ENCODE measurements at regions not wholly inside any gene's neighbourhood (a gene's known extent, or its start where the extent isn't known, plus 50 kb on each side); places are given as distances from the start of the nearest gene placed in this dataset.

- Histone ChIP-seq H3K27me3 (no peaks in the 10 kb centered on the region), H3K36me3 (no peaks in the 10 kb centered on the region), H3K27ac (no peak overlapping the region), H3K4me3 (no peak overlapping the region), H3K4me1 (ENCODE audit: low read depth) (peaks cover 30% of the 10 kb centered on the region), H3K9me3 (ENCODE audit: low read depth) (no peaks in the 10 kb centered on the region)
- TF ChIP-seq CTCF (IDR thresholded peaks at IDR 0.05; ENCODE audit: low read depth, low read length): no peak
- no peak for DNase-seq (ENCODE audit: low read depth in 1 of 2, low spot score in 1 of 2)
Measured at GRCh38 chr12:42924482-42924881, 334.9 kb upstream of the PRICKLE1 start.

- no peak for DNase-seq (ENCODE audit: low read depth in 1 of 2, low spot score in 1 of 2)
- no peak overlapping the region for H3K4me3 ChIP-seq
- no peak for TF ChIP-seq CTCF (IDR thresholded peaks at IDR 0.05; ENCODE audit: low read depth, low read length)
- no peaks in the 10 kb centered on the region for H3K36me3 ChIP-seq
- H3K27me3 ChIP-seq: no peaks in the 10 kb centered on the region
- peak overlapping the region; percentile 72 for H3K27ac ChIP-seq
- H3K4me1 ChIP-seq (ENCODE audit: low read depth): peaks cover 35% of the 10 kb centered on the region
- H3K9me3 ChIP-seq (ENCODE audit: low read depth): no peaks in the 10 kb centered on the region
Measured at GRCh38 chr12:42923583-42923982, 334.0 kb upstream of the PRICKLE1 start.

DNA sequence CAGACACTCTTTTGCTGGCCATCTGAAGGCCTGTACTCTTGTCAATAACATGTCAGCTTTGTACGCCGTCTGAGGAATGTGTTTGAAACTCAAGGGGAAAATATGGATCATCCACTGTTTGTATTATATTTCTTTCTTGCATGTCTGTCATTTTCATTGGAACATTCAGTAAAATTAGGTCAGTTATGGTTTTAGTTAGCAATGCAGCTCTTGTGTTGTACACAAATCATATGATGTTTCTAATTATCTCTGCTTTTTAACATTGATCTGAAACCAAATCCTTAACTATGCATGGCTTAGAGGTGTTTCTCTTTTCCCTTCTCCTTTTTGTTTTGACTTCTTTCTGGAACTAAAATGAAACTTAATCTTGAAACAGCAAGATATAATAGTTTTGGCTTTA lies 333.6 kb upstream of the PRICKLE1 start:
- H3K4me3 ChIP-seq: no peak overlapping the region
- no peak for DNase-seq (ENCODE audit: low read depth in 1 of 2, low spot score in 1 of 2)
- H3K9me3 ChIP-seq (ENCODE audit: low read depth): no peaks in the 10 kb centered on the region
- H3K27ac ChIP-seq: peak overlapping the region; percentile 72
- TF ChIP-seq CTCF (IDR thresholded peaks at IDR 0.05; ENCODE audit: low read depth, low read length): no peak
- H3K27me3 ChIP-seq: no peaks in the 10 kb centered on the region
- H3K4me1 ChIP-seq (ENCODE audit: low read depth): peaks cover 39% of the 10 kb centered on the region
- no peaks in the 10 kb centered on the region for H3K36me3 ChIP-seq

GRCh38 chr12:42922505-42922850 lies 332.9 kb upstream of the PRICKLE1 start:
- DNase-seq (ENCODE audit: low read depth in 1 of 2, low spot score in 1 of 2): no peak
- Histone ChIP-seq H3K36me3 (no peaks in the 10 kb centered on the region), H3K27ac (peak overlapping the region; percentile 72)

DNA sequence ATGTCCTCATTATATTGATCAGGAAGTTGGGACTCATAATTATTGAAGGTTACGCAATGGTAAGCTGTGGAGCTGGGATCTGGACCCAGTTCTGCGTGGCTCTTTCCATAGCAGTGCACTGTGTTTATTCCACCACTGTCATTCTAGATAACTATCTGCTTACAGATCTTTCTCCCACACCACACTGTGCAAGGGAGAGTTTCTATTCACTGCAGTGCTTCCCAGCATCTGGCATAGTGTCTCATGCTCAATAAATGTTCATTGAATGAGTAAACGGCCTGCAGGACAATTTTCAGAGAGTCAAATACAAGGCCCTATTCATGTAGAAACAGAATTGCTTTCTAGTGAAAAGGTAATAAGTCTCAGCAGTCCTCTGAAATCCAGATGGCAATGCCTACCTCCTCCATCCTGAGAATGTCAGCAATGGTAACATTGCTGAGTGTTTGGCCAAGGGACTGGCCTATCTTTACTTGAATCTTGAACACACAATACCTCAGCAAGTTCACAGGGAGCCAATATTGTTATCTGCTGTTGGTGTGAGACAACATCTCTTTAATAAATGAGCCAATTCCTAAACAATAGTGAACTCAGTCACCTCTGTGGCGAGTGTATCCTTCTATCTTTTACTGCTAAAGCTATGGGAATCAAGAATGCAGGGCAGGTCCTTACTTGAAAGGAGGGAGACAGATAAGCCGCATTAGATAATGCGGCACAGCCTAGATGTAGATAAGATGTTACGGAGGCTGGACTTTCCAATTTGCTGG lies 332.4 kb upstream of the PRICKLE1 start:
- Histone ChIP-seq H3K4me3 (no peak overlapping the region), H3K36me3 (no peaks in the 10 kb centered on the region), H3K4me1 (ENCODE audit: low read depth) (peaks cover 44% of the 10 kb centered on the region), H3K27ac (peak overlapping the region; percentile 72), H3K9me3 (ENCODE audit: low read depth) (no peaks in the 10 kb centered on the region), H3K27me3 (no peaks in the 10 kb centered on the region)
- DNase-seq (ENCODE audit: low read depth in 1 of 2, low spot score in 1 of 2): no peak
- TF ChIP-seq CTCF (IDR thresholded peaks at IDR 0.05; ENCODE audit: low read depth, low read length): no peak

More at GRCh38 chr12:42922505-42922850, 332.9 kb upstream of the PRICKLE1 start:
- Histone ChIP-seq H3K4me3 (no peak overlapping the region), H3K4me1 (ENCODE audit: low read depth) (peaks cover 44% of the 10 kb centered on the region), H3K9me3 (ENCODE audit: low read depth) (no peaks in the 10 kb centered on the region), H3K27me3 (no peaks in the 10 kb centered on the region)
- no peak for TF ChIP-seq CTCF (IDR thresholded peaks at IDR 0.05; ENCODE audit: low read depth, low read length)
